Activated CD8-positive, alpha-beta T cell treated with anti-CD3 and anti-CD28 coated beads for 36 hours (primary cell): ENCODE measurements at regions not wholly inside any gene's neighbourhood (a gene's known extent, or its start where the extent isn't known, plus 50 kb on each side); places are given as distances from the start of the nearest gene placed in this dataset.
"Not testable (repeated sequence)": the region's sequence is repeated elsewhere in the genome, so short reads cannot be mapped to it uniquely, and the experiment has no call there.

Experiments
- ATAC-seq: fragments of 200-7000 bp; cut with Tn5 transposase; one replicate; pipeline ENCODE4 v1.10.0; 2021; ENCODE audit warnings: mild to moderate bottlenecking, moderate library complexity
- CTCF ChIA-PET: fragments of 350-600 bp; sonication (Branson Sonifier 250); formaldehyde crosslinking; loops from one replicate; lab custom pipeline; 2021; ENCODE audit warnings: antibody characterized with exemption; lab: Charles Lee
- POLR2A ChIA-PET: fragments of 350-600 bp; sonication (Branson Sonifier 250); formaldehyde crosslinking; loops from one replicate; lab custom pipeline; 2021; ENCODE audit warnings: antibody characterized with exemption; lab: Charles Lee
- DNase-seq: peaks from one replicate; pipeline ENCODE4 v3.0.0-alpha.2; 2020
- H3K27ac Mint-ChIP-seq: one replicate; pipeline ENCODE4 v1.8.0; 2021; ENCODE audit warnings: mild to moderate bottlenecking, mixed read lengths
- H3K27me3 Mint-ChIP-seq: one replicate; pipeline ENCODE4 v1.8.0; 2021; ENCODE audit warnings: mixed read lengths
- H3K36me3 Mint-ChIP-seq: one replicate; pipeline ENCODE4 v1.8.0; 2021; ENCODE audit warnings: low read depth, mixed read lengths
- H3K4me1 Mint-ChIP-seq: one replicate; pipeline ENCODE4 v1.8.0; 2021; ENCODE audit warnings: low read depth, mixed read lengths
- H3K4me3 Mint-ChIP-seq: one replicate; pipeline ENCODE4 v1.8.0; 2021; ENCODE audit warnings: mild to moderate bottlenecking, moderate library complexity, mixed read lengths
- H3K9me3 Mint-ChIP-seq: one replicate; pipeline ENCODE4 v1.8.0; 2021; ENCODE audit warnings: mixed read lengths
- CTCF ChIP-seq: fragments of 200-600 bp; IDR thresholded peaks from one replicate; pipeline ENCODE4 v1.8.0; 2022; ENCODE audit warnings: antibody characterized with exemption, mild to moderate bottlenecking
- intact Hi-C: fragments of 100-400 bp; cut with micrococcal nuclease; formaldehyde crosslinking; loops from one replicate; pipeline ENCODE4 v1.10.0; 2022

- ATAC-seq (peak; percentile 48), DNase-seq (peak; percentile 46)
- no peak for TF ChIP-seq CTCF
- ChIA-PET POLR2A (interaction anchor here (0.6 to 1.5 kb wide), 4 partner anchors 46 to 157 kb away, joined by 3 read pairs; no protein-coding TSS in a partner anchor), CTCF (no interaction called here)
- Mint-ChIP-seq H3K27ac (peak overlapping the region; percentile 98), H3K4me3 (peak overlapping the region; percentile 70), H3K4me1 (peaks cover 21% of the 10 kb centered on the region), H3K36me3 (peaks cover 3% of the 10 kb centered on the region), H3K9me3 (peaks cover 8% of the 10 kb centered on the region), H3K27me3 (no peaks in the 10 kb centered on the region)
- intact Hi-C loops = no loop called here
Measured at GRCh38 chr9:129412814-129413536, 207.9 kb downstream of the C9orf50 start.

GRCh38 chr9:129412176-129412813 is 208.6 kb downstream of the C9orf50 start:
- H3K27me3 Mint-ChIP-seq, intact Hi-C loops, H3K9me3 Mint-ChIP-seq, ATAC-seq, CTCF ChIA-PET, H3K36me3 Mint-ChIP-seq, DNase-seq: not testable (repeated sequence)
- H3K4me1 Mint-ChIP-seq = peaks cover 20% of the 10 kb centered on the region
- H3K4me3 Mint-ChIP-seq = peak overlapping the region; percentile 70
- H3K27ac Mint-ChIP-seq = peak overlapping the region; percentile 98
- POLR2A ChIA-PET = interaction anchor here (0.6 to 1.5 kb wide), 3 partner anchors 46 to 93 kb away, joined by 3 read pairs; no protein-coding TSS in a partner anchor

- H3K36me3 Mint-ChIP-seq = peaks cover 3% of the 10 kb centered on the region
- ChIA-PET POLR2A (no interaction called here), CTCF (interaction anchor here (0.9 kb wide), 1 partner anchor 238 kb away, joined by 4 read pairs; no protein-coding TSS in a partner anchor)
- peaks cover 8% of the 10 kb centered on the region for H3K9me3 Mint-ChIP-seq
- intact Hi-C loops = no loop called here
- no peaks in the 10 kb centered on the region for H3K27me3 Mint-ChIP-seq
- TF ChIP-seq CTCF = no peak
- no peak overlapping the region for H3K4me3 Mint-ChIP-seq
- ATAC-seq (no peak), DNase-seq (no peak)
- H3K4me1 Mint-ChIP-seq = peaks cover 18% of the 10 kb centered on the region
- H3K27ac Mint-ChIP-seq = no peak overlapping the region
Measured at GRCh38 chr9:129411501-129412175, 209.3 kb downstream of the C9orf50 start.

- intact Hi-C loops = no loop called here
- peaks cover 8% of the 10 kb centered on the region for H3K9me3 Mint-ChIP-seq
- H3K4me3 Mint-ChIP-seq = no peak overlapping the region
- ChIA-PET POLR2A (no interaction called here), CTCF (no interaction called here)
- no peak for ATAC-seq
- no peak for TF ChIP-seq CTCF
- peak overlapping the region; percentile 67 for H3K27ac Mint-ChIP-seq
- peaks cover 18% of the 10 kb centered on the region for H3K4me1 Mint-ChIP-seq
- no peaks in the 10 kb centered on the region for H3K27me3 Mint-ChIP-seq
- no peak for DNase-seq
- H3K36me3 Mint-ChIP-seq = peaks cover 3% of the 10 kb centered on the region
Measured at GRCh38 chr9:129410226-129410625, 210.7 kb downstream of the C9orf50 start.

- TF ChIP-seq CTCF = no peak
- ChIA-PET CTCF (no interaction called here), POLR2A (no interaction called here)
- intact Hi-C loops = no loop called here
- no peaks in the 10 kb centered on the region for H3K27me3 Mint-ChIP-seq
- peaks cover 14% of the 10 kb centered on the region for H3K4me1 Mint-ChIP-seq
- peaks cover 3% of the 10 kb centered on the region for H3K36me3 Mint-ChIP-seq
- no peak overlapping the region for H3K4me3 Mint-ChIP-seq
- ATAC-seq (no peak), DNase-seq (no peak)
- peaks cover 8% of the 10 kb centered on the region for H3K9me3 Mint-ChIP-seq
- no peak overlapping the region for H3K27ac Mint-ChIP-seq
Measured at GRCh38 chr9:129408535-129409215, 212.2 kb downstream of the C9orf50 start.
